ENCODE measurements at regions not wholly inside any gene's neighbourhood (a gene's known extent, or its start where the extent isn't known, plus 50 kb on each side); places are given as distances from the start of the nearest gene placed in this dataset.
A peak's percentile ranks its signal among the peaks of the same experiment; 100 is the strongest.

- TF ChIP-seq, protein P1, sequence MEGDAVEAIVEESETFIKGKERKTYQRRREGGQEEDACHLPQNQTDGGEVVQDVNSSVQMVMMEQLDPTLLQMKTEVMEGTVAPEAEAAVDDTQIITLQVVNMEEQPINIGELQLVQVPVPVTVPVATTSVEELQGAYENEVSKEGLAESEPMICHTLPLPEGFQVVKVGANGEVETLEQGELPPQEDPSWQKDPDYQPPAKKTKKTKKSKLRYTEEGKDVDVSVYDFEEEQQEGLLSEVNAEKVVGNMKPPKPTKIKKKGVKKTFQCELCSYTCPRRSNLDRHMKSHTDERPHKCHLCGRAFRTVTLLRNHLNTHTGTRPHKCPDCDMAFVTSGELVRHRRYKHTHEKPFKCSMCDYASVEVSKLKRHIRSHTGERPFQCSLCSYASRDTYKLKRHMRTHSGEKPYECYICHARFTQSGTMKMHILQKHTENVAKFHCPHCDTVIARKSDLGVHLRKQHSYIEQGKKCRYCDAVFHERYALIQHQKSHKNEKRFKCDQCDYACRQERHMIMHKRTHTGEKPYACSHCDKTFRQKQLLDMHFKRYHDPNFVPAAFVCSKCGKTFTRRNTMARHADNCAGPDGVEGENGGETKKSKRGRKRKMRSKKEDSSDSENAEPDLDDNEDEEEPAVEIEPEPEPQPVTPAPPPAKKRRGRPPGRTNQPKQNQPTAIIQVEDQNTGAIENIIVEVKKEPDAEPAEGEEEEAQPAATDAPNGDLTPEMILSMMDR (IDR thresholded peaks at IDR 0.05; ENCODE audit: low read depth, low read length): no peak
- DNase-seq: no peak
- Histone ChIP-seq H3K27ac (no peak overlapping the region), H3K4me3 (ENCODE audit: low read depth, low read length) (no peak overlapping the region), H3K27me3 (ENCODE audit: insufficient read depth, low read depth, severe bottlenecking) (no peaks in the 10 kb centered on the region), H3K36me3 (no peaks in the 10 kb centered on the region), H3K9me3 (ENCODE audit: severe bottlenecking) (peaks cover 8% of the 10 kb centered on the region)
These were observed 94.3 kb upstream of the PGRMC2 start for GRCh38 chr4:128381748-128382559.

GRCh38 chr4:128380306-128380705 is 92.7 kb upstream of the PGRMC2 start:
- no peak overlapping the region for H3K27ac ChIP-seq
- TF ChIP-seq, protein P1 (IDR thresholded peaks at IDR 0.05; ENCODE audit: low read depth, low read length): no peak
- H3K27me3 ChIP-seq (ENCODE audit: insufficient read depth, low read depth, severe bottlenecking): no peaks in the 10 kb centered on the region
- no peak for DNase-seq
- no peak overlapping the region for H3K4me3 ChIP-seq (ENCODE audit: low read depth, low read length)
- H3K36me3 ChIP-seq: no peaks in the 10 kb centered on the region
- peaks cover 15% of the 10 kb centered on the region for H3K9me3 ChIP-seq (ENCODE audit: severe bottlenecking)

DNA sequence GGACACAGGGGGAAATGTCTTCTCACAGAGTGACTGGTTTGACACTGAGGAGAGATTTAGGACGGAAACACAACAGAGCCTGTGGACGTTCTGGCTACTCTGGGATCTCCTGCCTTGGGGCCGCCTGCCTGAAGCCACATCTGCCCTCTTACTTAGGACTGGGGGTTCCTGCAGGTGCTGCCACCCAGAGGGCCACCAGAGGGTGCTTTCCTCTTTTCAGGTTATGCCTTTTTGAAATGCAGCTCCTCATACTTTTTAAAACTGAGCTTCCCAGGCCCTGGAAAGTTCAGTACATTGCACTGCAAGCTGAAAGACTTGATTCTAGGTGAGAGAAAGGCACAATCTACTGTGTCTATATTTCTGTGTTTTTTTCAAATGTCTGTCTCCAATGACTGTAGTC is 92.2 kb upstream of the PGRMC2 start:
- TF ChIP-seq, protein P1 (IDR thresholded peaks at IDR 0.05; ENCODE audit: low read depth, low read length): peak; percentile 78
- peaks cover 15% of the 10 kb centered on the region for H3K9me3 ChIP-seq (ENCODE audit: severe bottlenecking)
- H3K27me3 ChIP-seq (ENCODE audit: insufficient read depth, low read depth, severe bottlenecking): no peaks in the 10 kb centered on the region
- H3K36me3 ChIP-seq: no peaks in the 10 kb centered on the region
- peak; percentile 73 for DNase-seq
- no peak overlapping the region for H3K27ac ChIP-seq
- no peak overlapping the region for H3K4me3 ChIP-seq (ENCODE audit: low read depth, low read length)

DNA sequence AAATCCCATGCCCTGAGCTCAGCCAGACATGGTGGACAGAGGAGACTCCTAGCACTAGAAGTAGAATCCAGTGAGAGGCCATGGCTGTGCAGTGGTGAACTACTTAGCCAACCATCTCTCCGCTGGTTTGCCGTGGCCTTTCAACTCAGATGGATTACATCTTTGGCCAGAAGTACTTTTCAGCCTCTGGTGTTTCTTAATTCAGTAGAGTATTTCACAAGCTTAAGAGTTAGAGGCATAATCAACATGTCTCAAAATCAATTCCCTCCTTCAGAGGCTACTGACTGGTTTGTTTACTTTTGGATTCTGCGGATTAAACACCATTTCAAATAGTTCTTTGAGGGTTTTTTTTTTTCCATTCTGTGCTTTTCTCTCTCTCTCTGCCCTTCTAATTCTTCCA is 91.1 kb upstream of the PGRMC2 start:
- Histone ChIP-seq H3K4me3 (ENCODE audit: low read depth, low read length) (no peak overlapping the region), H3K9me3 (ENCODE audit: severe bottlenecking) (peaks cover 15% of the 10 kb centered on the region), H3K27ac (no peak overlapping the region), H3K36me3 (no peaks in the 10 kb centered on the region), H3K27me3 (ENCODE audit: insufficient read depth, low read depth, severe bottlenecking) (no peaks in the 10 kb centered on the region)
- no peak for DNase-seq
- TF ChIP-seq, protein P1 (IDR thresholded peaks at IDR 0.05; ENCODE audit: low read depth, low read length): no peak

GRCh38 chr4:128376958-128377357 is 89.3 kb upstream of the PGRMC2 start:
- Histone ChIP-seq H3K27me3 (ENCODE audit: insufficient read depth, low read depth, severe bottlenecking) (no peaks in the 10 kb centered on the region), H3K27ac (no peak overlapping the region), H3K9me3 (ENCODE audit: severe bottlenecking) (peaks cover 13% of the 10 kb centered on the region), H3K36me3 (no peaks in the 10 kb centered on the region), H3K4me3 (ENCODE audit: low read depth, low read length) (no peak overlapping the region)
- no peak for DNase-seq
- TF ChIP-seq, protein P1 (IDR thresholded peaks at IDR 0.05; ENCODE audit: low read depth, low read length): no peak

GRCh38 chr4:128376303-128376702 is 88.7 kb upstream of the PGRMC2 start:
- Histone ChIP-seq H3K36me3 (no peaks in the 10 kb centered on the region), H3K9me3 (ENCODE audit: severe bottlenecking) (peaks cover 13% of the 10 kb centered on the region)
- TF ChIP-seq, protein P1 (IDR thresholded peaks at IDR 0.05; ENCODE audit: low read depth, low read length): no peak

More at GRCh38 chr4:128376303-128376702, 88.7 kb upstream of the PGRMC2 start:
- Histone ChIP-seq H3K27ac (no peak overlapping the region), H3K4me3 (ENCODE audit: low read depth, low read length) (no peak overlapping the region), H3K27me3 (ENCODE audit: insufficient read depth, low read depth, severe bottlenecking) (no peaks in the 10 kb centered on the region)
- no peak for DNase-seq
